Osteocyte (in vitro differentiated cells): ENCODE measurements at regions not wholly inside any gene's neighbourhood (a gene's known extent, or its start where the extent isn't known, plus 50 kb on each side); places are given as distances from the start of the nearest gene placed in this dataset.
"Not testable (repeated sequence)": the region's sequence is repeated elsewhere in the genome, so short reads cannot be mapped to it uniquely, and the experiment has no call there.

Experiments
- DNase-seq: peaks from one replicate; pipeline ENCODE4 v3.0.0; 2021; ENCODE audit warnings: mixed read lengths; ENCODE audit not compliant: unreplicated experiment; ENCODE audit errors: extremely low spot score
- H3K27ac Mint-ChIP-seq: one replicate; pipeline ENCODE4 v1.8.0; 2021; ENCODE audit warnings: mild to moderate bottlenecking, mixed read lengths; ENCODE audit not compliant: unreplicated experiment
- H3K27me3 Mint-ChIP-seq: one replicate; pipeline ENCODE4 v1.8.0; 2021; ENCODE audit warnings: mixed read lengths; ENCODE audit not compliant: unreplicated experiment
- H3K36me3 Mint-ChIP-seq: one replicate; pipeline ENCODE4 v1.8.0; 2021; ENCODE audit warnings: mixed read lengths; ENCODE audit not compliant: unreplicated experiment
- H3K4me1 Mint-ChIP-seq: one replicate; pipeline ENCODE4 v1.8.0; 2021; ENCODE audit warnings: mixed read lengths; ENCODE audit not compliant: unreplicated experiment
- H3K4me3 Mint-ChIP-seq: one replicate; pipeline ENCODE4 v1.8.0; 2021; ENCODE audit warnings: mild to moderate bottlenecking, moderate library complexity, mixed read lengths; ENCODE audit not compliant: unreplicated experiment
- H3K9me3 Mint-ChIP-seq: one replicate; pipeline ENCODE4 v1.8.0; 2021; ENCODE audit warnings: mixed read lengths; ENCODE audit not compliant: unreplicated experiment
- TF ChIP-seq, protein P1 (sequence below): fragments of 200-600 bp; sonication (generic); IDR thresholded peaks from 2 replicates; pipeline ENCODE4 v1.5.0; 2021; ENCODE audit warnings: antibody characterized with exemption, mild to moderate bottlenecking, moderate library complexity

GRCh38 chr20:40953856-40954255, 74.8 kb upstream of the TOP1 start:
- H3K27ac Mint-ChIP-seq = no peak overlapping the region
- H3K4me1 Mint-ChIP-seq = no peaks in the 10 kb centered on the region
- TF ChIP-seq, protein P1, sequence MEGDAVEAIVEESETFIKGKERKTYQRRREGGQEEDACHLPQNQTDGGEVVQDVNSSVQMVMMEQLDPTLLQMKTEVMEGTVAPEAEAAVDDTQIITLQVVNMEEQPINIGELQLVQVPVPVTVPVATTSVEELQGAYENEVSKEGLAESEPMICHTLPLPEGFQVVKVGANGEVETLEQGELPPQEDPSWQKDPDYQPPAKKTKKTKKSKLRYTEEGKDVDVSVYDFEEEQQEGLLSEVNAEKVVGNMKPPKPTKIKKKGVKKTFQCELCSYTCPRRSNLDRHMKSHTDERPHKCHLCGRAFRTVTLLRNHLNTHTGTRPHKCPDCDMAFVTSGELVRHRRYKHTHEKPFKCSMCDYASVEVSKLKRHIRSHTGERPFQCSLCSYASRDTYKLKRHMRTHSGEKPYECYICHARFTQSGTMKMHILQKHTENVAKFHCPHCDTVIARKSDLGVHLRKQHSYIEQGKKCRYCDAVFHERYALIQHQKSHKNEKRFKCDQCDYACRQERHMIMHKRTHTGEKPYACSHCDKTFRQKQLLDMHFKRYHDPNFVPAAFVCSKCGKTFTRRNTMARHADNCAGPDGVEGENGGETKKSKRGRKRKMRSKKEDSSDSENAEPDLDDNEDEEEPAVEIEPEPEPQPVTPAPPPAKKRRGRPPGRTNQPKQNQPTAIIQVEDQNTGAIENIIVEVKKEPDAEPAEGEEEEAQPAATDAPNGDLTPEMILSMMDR = no peak
- no peaks in the 10 kb centered on the region for H3K36me3 Mint-ChIP-seq
- DNase-seq = peak; percentile 25
- H3K27me3 Mint-ChIP-seq = peaks cover 37% of the 10 kb centered on the region
- H3K9me3 Mint-ChIP-seq = peaks cover 3% of the 10 kb centered on the region
- H3K4me3 Mint-ChIP-seq = no peak overlapping the region

GRCh38 chr20:40954521-40955165, 74.0 kb upstream of the TOP1 start:
- H3K9me3 Mint-ChIP-seq = peaks cover 3% of the 10 kb centered on the region
- H3K4me1 Mint-ChIP-seq = no peaks in the 10 kb centered on the region
- no peak overlapping the region for H3K4me3 Mint-ChIP-seq
- no peak overlapping the region for H3K27ac Mint-ChIP-seq
- H3K27me3 Mint-ChIP-seq = peaks cover 33% of the 10 kb centered on the region
- no peaks in the 10 kb centered on the region for H3K36me3 Mint-ChIP-seq
- DNase-seq = peak; percentile 60
- TF ChIP-seq, protein P1 = no peak

DNA sequence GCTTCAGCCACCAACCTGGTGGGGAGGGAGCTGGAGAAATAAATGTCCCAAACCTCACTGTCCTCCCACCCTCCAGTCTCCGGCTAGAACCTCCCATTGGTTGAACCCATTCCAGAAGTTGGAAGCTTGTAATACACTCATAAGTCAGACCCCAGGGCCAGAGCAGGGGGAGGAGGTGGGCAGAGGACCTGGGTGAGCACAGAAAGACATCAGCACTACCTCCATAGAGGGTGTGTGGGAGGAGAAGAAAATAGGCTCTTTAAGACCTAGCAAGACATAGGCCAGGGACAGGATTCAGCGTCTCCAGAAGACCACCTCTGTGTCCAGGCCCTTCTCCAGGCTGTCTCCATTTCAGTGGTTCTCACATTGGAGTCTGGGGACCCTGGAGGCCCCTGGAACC, 73.3 kb upstream of the TOP1 start:
- DNase-seq = peak; percentile 40
- TF ChIP-seq, protein P1 = no peak
- Mint-ChIP-seq H3K4me1 (no peaks in the 10 kb centered on the region), H3K4me3 (no peak overlapping the region), H3K36me3 (no peaks in the 10 kb centered on the region), H3K9me3 (peaks cover 3% of the 10 kb centered on the region), H3K27ac (no peak overlapping the region), H3K27me3 (peaks cover 33% of the 10 kb centered on the region)

DNA sequence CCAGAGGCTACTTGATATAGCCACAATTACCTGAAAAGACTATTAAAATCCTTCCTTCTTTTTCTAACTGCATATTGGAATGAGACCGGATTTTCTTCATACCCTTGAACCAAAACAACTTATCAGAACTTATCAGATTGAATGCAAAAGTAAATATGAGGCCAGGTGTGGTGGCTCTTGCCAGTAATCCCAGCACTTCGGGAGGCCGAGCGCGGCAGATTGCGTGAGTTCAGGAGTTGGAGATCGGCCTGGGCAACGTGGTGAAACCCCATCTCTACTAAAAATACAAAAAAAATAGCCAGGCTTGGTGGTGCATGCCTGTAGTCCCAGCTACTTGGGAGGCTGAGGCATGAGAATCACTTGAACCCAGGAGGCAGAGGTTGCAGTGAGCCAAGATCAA, 72.8 kb upstream of the TOP1 start:
- H3K27me3 Mint-ChIP-seq = peaks cover 30% of the 10 kb centered on the region
- H3K9me3 Mint-ChIP-seq, H3K4me1 Mint-ChIP-seq, H3K4me3 Mint-ChIP-seq, H3K27ac Mint-ChIP-seq, H3K36me3 Mint-ChIP-seq: not testable (repeated sequence)
- DNase-seq = peak; percentile 46

DNA sequence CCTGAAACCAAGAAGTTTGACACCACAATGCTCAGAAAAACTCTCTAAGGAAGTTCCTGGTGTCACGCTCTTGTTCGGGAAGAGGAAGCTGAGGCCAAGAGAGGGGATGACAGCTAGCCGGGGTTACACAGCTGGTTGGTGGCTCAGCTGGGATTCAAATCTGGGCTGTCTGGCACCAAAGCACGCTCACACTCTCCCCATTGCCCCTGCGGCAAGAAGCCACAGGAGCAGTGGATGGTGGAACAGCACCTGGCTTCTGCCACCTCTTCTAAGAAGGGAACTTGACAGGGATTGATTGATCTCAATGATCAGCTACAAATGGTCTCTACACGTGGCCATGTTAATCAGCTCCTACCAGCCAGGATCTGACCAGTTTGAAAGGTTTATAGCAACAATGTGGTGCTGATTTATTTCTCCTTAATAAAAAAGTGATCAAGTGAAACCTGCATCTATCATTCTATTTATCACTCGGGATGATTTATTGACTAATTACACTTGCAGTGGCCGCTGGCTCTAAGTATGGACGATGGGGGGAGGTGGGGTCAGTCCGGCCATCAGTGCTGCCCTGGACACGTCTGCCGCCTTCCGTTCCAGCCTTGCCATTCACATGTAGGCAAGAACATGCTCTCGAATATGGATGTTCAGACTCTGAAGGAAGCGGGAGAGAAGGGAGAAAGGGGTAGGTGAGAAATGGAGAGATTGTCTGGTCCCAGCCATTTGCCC, 71.9 kb upstream of the TOP1 start:
- Mint-ChIP-seq H3K4me1 (no peaks in the 10 kb centered on the region), H3K27ac (no peak overlapping the region), H3K36me3 (no peaks in the 10 kb centered on the region), H3K4me3 (no peak overlapping the region), H3K27me3 (peaks cover 25% of the 10 kb centered on the region), H3K9me3 (peaks cover 3% of the 10 kb centered on the region)
- DNase-seq = peak; percentile 69
- TF ChIP-seq, protein P1 = no peak
